Choroid plexus epithelial cell (primary cell): ENCODE measurements at regions not wholly inside any gene's neighbourhood (a gene's known extent, or its start where the extent isn't known, plus 50 kb on each side); places are given as distances from the start of the nearest gene placed in this dataset.
"Not testable (repeated sequence)": the region's sequence is repeated elsewhere in the genome, so short reads cannot be mapped to it uniquely, and the experiment has no call there.

Experiments
- DNase-seq: peaks from one replicate; pipeline ENCODE4 v3.0.0-alpha.2; 2010; ENCODE audit warnings: low read depth
- H3K4me3 ChIP-seq: 2 replicates; pipeline ENCODE4 v1.5.1; 2011; ENCODE audit warnings: low read depth, mild to moderate bottlenecking, control low read depth, low read length, moderate library complexity
- TF ChIP-seq, protein P1 (sequence below): conservative IDR thresholded peaks from 2 replicates; pipeline ENCODE4 v1.5.1; 2011; ENCODE audit warnings: low read depth, mild to moderate bottlenecking, control low read depth, inconsistent platforms, low read length, moderate library complexity

DNA sequence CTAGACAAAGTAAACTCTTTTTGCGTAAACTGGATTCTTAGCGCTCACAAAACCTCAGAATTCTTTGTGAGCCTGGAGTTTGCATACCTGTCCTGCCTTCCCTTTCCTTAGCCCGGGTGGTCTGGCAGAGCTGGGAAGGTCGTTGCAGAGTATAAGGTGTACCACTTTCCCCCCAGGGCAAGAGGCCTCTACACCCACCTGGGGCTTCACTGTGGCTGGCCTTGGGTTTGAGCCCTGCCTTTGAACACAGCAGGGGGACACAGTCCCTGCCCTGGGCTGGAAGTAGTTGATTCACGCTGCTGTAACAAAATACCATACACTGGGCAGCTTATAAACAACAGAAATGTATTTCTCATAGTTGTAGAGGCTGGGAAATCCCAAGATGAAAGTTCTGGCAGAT lies 133.9 kb downstream of the B3GNT2 start:
- peak; percentile 16 for DNase-seq
- TF ChIP-seq, protein P1, sequence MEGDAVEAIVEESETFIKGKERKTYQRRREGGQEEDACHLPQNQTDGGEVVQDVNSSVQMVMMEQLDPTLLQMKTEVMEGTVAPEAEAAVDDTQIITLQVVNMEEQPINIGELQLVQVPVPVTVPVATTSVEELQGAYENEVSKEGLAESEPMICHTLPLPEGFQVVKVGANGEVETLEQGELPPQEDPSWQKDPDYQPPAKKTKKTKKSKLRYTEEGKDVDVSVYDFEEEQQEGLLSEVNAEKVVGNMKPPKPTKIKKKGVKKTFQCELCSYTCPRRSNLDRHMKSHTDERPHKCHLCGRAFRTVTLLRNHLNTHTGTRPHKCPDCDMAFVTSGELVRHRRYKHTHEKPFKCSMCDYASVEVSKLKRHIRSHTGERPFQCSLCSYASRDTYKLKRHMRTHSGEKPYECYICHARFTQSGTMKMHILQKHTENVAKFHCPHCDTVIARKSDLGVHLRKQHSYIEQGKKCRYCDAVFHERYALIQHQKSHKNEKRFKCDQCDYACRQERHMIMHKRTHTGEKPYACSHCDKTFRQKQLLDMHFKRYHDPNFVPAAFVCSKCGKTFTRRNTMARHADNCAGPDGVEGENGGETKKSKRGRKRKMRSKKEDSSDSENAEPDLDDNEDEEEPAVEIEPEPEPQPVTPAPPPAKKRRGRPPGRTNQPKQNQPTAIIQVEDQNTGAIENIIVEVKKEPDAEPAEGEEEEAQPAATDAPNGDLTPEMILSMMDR: no peak
- no peak overlapping the region for H3K4me3 ChIP-seq

DNA sequence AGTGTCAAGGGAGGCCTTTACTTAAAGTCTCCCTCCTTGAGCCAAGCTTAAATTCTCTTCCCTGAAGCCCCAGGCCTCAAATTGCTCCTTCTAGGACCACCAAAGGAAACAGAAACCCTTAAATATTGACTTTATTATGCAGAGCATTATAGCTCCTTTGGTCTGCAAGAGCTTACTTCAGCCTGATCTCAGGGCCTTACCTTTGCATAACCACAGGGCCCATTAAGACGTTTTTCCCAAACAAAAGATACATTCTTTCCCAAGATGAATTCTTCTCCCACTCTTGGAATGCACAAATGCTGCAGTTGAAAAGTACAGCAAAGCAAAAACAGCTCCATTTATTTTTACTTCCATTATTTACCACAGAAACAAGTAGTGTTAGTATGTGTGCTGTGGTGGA lies 130.8 kb downstream of the B3GNT2 start:
- TF ChIP-seq, protein P1: no peak
- H3K4me3 ChIP-seq: no peak overlapping the region
- DNase-seq: no peak

DNA sequence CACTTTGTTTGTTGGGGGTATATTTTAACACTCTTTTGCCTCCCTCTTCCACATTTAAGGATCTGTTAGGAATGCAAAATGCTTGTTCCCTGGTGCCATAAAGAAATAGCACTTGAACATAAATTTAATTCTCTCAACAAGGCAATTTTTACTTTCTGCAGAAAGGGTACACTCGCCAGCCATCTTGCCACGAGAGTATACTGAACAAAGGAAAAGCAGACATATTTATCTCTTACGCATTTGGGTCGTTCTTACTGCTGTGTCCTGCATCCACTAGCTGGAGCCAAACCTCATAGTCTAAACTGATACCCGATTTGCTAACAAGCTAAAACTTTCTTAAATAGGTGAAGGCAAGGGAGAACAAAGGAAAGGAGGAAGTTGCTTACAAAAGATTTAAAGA lies 129.5 kb downstream of the B3GNT2 start:
- H3K4me3 ChIP-seq: no peak overlapping the region
- DNase-seq: no peak
- TF ChIP-seq, protein P1: no peak

DNA sequence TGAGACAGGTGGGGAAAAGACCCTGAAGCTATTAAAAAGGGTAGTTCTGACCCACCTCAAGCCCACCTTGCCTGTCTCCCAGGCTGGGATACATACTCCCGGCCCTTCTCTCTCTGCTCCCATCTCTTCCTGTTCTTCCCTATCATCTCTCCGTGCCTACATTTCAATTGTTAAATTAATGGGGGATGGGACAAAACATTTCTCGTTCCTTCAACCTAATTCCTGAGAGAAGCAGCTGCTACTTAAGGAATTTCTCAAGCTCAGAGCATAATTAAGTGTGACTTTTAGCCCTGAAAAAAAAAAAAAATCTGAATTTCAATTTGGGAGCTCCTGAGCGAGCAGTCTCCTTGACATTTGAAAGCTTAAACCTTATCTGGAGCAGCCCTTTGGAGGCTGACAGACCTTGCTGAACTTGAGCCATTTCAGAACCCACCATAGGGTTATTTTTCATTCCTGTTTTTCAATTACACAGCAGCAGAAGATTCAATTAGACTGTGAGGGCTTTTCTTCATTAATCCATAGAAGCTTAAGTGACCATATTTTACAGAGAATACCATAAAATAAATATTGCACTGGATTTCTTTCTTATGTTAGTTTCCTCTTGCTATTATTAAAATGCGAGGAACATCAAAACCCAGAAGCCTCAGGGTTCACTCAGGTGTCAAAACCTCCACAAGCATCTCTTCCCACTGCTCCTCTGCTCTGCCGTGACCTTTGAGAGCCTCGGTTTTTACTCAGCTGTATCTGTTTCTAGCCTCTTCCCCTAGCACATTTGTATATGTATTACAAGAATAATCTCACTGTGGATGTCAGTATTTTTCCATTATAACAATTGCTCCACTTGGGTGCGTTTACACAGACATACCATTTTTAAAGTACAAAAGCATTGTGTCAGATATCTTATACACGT lies 125.7 kb downstream of the B3GNT2 start:
- TF ChIP-seq, protein P1: no peak
- no peak for DNase-seq

DNA sequence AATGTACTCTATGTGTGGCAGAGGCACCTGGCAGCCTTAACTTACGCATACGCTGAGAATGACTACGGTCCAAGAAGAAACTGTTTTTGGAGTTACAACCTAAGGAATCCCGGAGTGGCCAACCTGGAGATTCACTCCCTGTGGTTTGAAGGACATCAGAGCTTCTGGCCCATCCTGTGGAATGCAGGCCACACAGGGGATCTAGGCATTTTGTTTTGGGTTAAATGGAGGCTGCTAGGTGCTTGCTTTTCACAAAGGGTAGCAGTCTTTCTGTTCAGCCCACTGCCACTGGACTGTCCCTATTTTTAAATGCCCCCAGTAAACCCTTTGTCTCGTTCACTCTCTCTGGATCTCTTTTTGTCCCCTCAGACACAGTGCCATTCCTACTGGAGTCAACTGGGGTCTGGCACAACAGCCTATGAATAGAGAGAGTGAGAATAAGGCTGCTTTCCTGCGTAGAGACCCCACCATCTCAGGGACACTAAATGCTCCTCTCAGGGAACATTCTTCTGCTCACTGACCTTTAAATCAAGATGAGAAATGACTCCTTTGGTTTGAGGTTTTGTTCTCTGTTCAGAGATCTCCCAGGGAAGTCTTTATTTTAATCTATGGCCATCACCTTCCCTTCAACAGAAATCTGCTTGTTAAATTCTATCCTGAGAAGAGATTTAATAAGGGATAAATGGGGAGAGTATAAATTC lies 124.9 kb downstream of the B3GNT2 start:
- DNase-seq: no peak
- TF ChIP-seq, protein P1: no peak
- no peak overlapping the region for H3K4me3 ChIP-seq

More for the DNA sequence above, 125.7 kb downstream of the B3GNT2 start:
- no peak overlapping the region for H3K4me3 ChIP-seq

DNA sequence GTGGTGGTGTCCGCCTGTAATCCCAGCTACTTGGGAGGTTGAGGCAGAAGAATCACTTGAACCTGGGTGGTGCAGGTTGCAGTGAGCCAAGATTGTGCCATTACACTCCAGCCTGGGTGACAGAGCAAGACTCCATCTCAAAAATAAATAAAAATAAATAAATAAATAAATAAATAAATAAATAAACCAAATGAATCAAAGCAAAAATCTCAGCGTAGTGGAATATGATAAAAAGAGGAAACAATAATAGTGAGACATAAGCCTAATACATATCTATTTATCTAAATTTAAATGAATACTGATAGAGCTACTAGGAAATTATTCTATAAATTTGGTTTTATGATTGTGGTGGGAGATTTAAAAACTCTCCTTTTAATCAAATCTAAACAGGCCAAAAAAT lies 124.2 kb downstream of the B3GNT2 start:
- DNase-seq, H3K4me3 ChIP-seq: not testable (repeated sequence)

DNA sequence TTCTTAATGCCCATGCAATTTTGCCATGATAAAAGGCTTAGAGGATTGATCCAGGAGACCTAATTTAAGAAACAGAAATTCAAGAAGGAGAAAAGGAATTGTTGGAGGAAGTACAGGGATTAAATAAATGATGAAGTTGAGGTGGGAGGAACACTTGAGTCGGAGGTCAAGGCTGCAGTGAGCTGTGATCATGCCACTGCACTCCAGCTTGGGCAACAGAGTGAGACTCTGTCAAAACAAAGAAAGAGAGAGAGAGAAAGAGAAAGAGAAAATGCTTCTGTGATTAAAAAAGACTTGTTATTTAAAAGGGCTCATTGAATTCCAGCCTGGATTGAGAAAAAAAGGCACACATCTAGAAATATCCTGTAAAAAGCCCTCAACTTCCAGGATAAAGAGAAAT lies 123.2 kb downstream of the B3GNT2 start:
- H3K4me3 ChIP-seq: no peak overlapping the region
- TF ChIP-seq, protein P1: no peak
- DNase-seq: no peak
